ENCODE measurements at regions not wholly inside any gene's neighbourhood (a gene's known extent, or its start where the extent isn't known, plus 50 kb on each side); places are given as distances from the start of the nearest gene placed in this dataset.

GRCh38 chr3:144102421-144102820 lies 130.8 kb downstream of the DIPK2A start:
- intact Hi-C loops (cut with DNase I; ENCODE audit: low total_unique reads), result no loop called here
- WGBS, 2 donors, result 33 to 43% methylated on average over 1 of the region's 1 CpG
- DNase-seq (ENCODE audit: low spot score in 2 of 2), result no peak
- TF ChIP-seq, protein P1, sequence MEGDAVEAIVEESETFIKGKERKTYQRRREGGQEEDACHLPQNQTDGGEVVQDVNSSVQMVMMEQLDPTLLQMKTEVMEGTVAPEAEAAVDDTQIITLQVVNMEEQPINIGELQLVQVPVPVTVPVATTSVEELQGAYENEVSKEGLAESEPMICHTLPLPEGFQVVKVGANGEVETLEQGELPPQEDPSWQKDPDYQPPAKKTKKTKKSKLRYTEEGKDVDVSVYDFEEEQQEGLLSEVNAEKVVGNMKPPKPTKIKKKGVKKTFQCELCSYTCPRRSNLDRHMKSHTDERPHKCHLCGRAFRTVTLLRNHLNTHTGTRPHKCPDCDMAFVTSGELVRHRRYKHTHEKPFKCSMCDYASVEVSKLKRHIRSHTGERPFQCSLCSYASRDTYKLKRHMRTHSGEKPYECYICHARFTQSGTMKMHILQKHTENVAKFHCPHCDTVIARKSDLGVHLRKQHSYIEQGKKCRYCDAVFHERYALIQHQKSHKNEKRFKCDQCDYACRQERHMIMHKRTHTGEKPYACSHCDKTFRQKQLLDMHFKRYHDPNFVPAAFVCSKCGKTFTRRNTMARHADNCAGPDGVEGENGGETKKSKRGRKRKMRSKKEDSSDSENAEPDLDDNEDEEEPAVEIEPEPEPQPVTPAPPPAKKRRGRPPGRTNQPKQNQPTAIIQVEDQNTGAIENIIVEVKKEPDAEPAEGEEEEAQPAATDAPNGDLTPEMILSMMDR (IDR thresholded peaks at IDR 0.05), result no peak
- no peak for TF ChIP-seq POLR2A (IDR thresholded peaks at IDR 0.05)
- H3K4me3 ChIP-seq (ENCODE audit: low read depth, poor library complexity, severe bottlenecking), result no peak overlapping the region

- intact Hi-C loops (cut with DNase I; ENCODE audit: low total_unique reads), result no loop called here
- TF ChIP-seq POLR2A (IDR thresholded peaks at IDR 0.05), result no peak
- TF ChIP-seq, protein P1 (IDR thresholded peaks at IDR 0.05), result no peak
- WGBS, 2 donors, result 55 to 61% methylated on average over 3 of the region's 3 CpGs
- H3K4me3 ChIP-seq (ENCODE audit: low read depth, poor library complexity, severe bottlenecking), result no peak overlapping the region
- DNase-seq (ENCODE audit: low spot score in 2 of 2), result no peak
Observed at GRCh38 chr3:144104186-144104585, 132.6 kb downstream of the DIPK2A start.

GRCh38 chr3:144104679-144105078 lies 133.1 kb downstream of the DIPK2A start:
- no peak overlapping the region for H3K4me3 ChIP-seq (ENCODE audit: low read depth, poor library complexity, severe bottlenecking)
- intact Hi-C loops (cut with DNase I; ENCODE audit: low total_unique reads), result no loop called here
- WGBS, 2 donors, result 82 to 86% methylated on average over 1 of the region's 1 CpG
- no peak for TF ChIP-seq POLR2A (IDR thresholded peaks at IDR 0.05)
- TF ChIP-seq, protein P1 (IDR thresholded peaks at IDR 0.05), result no peak
- no peak for DNase-seq (ENCODE audit: low spot score in 2 of 2)

GRCh38 chr3:144105542-144105941 lies 133.9 kb downstream of the DIPK2A start:
- no peak overlapping the region for H3K4me3 ChIP-seq (ENCODE audit: low read depth, poor library complexity, severe bottlenecking)
- intact Hi-C loops (cut with DNase I; ENCODE audit: low total_unique reads), result no loop called here
- 51 to 66% methylated on average over 3 of the region's 3 CpGs for WGBS, 2 donors
- no peak for DNase-seq (ENCODE audit: low spot score in 2 of 2)
- TF ChIP-seq, protein P1 (IDR thresholded peaks at IDR 0.05), result no peak
- TF ChIP-seq POLR2A (IDR thresholded peaks at IDR 0.05), result no peak

DNA sequence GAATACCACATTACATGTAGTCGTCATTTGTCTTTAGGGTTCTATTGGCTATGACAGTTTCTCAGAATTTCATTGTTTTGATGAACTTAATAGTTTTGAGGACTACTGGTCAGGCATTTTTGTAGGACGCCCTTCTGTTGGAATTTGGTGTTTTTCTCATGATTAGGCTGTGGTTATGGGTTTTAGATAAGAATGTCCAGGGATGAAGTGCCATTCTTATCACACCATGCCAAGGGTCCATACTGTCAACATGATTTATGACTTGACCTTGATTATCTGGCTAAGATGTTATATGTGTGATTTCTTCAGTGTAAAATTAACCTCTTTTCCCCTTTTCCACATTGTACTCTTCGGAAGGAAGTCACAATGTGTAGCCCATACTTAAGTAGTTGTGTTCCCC lies 135.3 kb downstream of the DIPK2A start:
- intact Hi-C loops (cut with DNase I; ENCODE audit: low total_unique reads), result no loop called here
- DNase-seq (ENCODE audit: low spot score in 2 of 2), result no peak
- no peak overlapping the region for H3K4me3 ChIP-seq (ENCODE audit: low read depth, poor library complexity, severe bottlenecking)
- TF ChIP-seq POLR2A (IDR thresholded peaks at IDR 0.05), result no peak
- TF ChIP-seq, protein P1 (IDR thresholded peaks at IDR 0.05), result no peak
- 86 to 91% methylated on average over 3 of the region's 3 CpGs for WGBS, 2 donors

DNA sequence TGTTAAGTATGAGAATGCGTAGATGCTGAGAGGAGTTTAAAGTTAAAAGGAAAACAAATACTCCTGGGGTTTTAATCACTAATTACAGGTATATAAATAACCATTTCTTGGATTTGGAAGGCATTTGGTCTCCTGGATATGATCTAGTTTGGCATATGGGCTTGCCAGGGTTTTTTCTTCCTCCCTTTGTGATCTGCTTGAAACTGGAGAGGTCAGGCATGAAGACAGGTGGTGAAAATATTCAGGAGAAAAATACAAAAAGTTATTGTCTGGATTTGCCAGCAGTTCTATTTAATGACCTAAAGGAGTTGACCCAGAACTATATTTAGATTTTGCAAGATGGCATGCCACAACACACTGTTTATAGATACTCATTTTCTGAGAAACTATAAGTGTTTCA lies 136.3 kb downstream of the DIPK2A start:
- H3K4me3 ChIP-seq (ENCODE audit: low read depth, poor library complexity, severe bottlenecking), result no peak overlapping the region
- DNase-seq (ENCODE audit: low spot score in 2 of 2), result no peak
- TF ChIP-seq, protein P1 (IDR thresholded peaks at IDR 0.05), result no peak
- TF ChIP-seq POLR2A (IDR thresholded peaks at IDR 0.05), result no peak
- 86 to 92% methylated on average over 1 of the region's 1 CpG for WGBS, 2 donors
- intact Hi-C loops (cut with DNase I; ENCODE audit: low total_unique reads), result no loop called here

Data from lower leg skin (tissue), 4 donors.